ENCODE measurements at regions not wholly inside any gene's neighbourhood (a gene's known extent, or its start where the extent isn't known, plus 50 kb on each side); places are given as distances from the start of the nearest gene placed in this dataset.

- Histone ChIP-seq H3K79me2 (replicated peaks; ENCODE audit: insufficient read depth) (no peaks in the 10 kb centered on the region), H3K4me1 (ENCODE audit: insufficient read depth) (peaks cover 12% of the 10 kb centered on the region; the same call in 1 of the 2 replicates), H3F3A (replicated peaks; ENCODE audit: low read depth) (0 out of 2 replicates have a peak, but pooled peaks cover 4% of the 10 kb centered on the region), H3K27ac (ENCODE audit: low read depth) (no peak overlapping the region), H3K9me2 (ENCODE audit: insufficient read depth) (peaks cover 6% of the 10 kb centered on the region), H3K4me2 (no peak overlapping the region), H3K27me3 (ENCODE audit: insufficient read depth) (no peaks in the 10 kb centered on the region), H3K4me3 (no peak overlapping the region), H3K36me3 (ENCODE audit: insufficient read depth) (no peaks in the 10 kb centered on the region), H4K20me1 (replicated peaks; ENCODE audit: insufficient read depth) (no peaks in the 10 kb centered on the region), H2AFZ (peak overlapping the region; percentile 33; the same call in 1 of the 2 replicates)
- H3K36me3 Mint-ChIP-seq (ENCODE audit: low read depth): no peaks in the 10 kb centered on the region
- no peak overlapping the region for H3K27ac Mint-ChIP-seq
- no peak for DNase-seq (ENCODE audit: low spot score)
- H3K9me3 Mint-ChIP-seq: no peaks in the 10 kb centered on the region
- H3K4me1 Mint-ChIP-seq: peaks cover 4% of the 10 kb centered on the region
- H3K27me3 Mint-ChIP-seq (ENCODE audit: insufficient read depth, low read depth, poor library complexity): peaks cover 12% of the 10 kb centered on the region
- ATAC-seq: no peak
- H3K4me3 Mint-ChIP-seq: no peak overlapping the region
- TF ChIP-seq CREB1 (CRISPR knock-in tag; IDR thresholded peaks at IDR 0.05; ENCODE audit: low read depth) (no peak), ZNF462 (CRISPR knock-in tag; IDR thresholded peaks at IDR 0.05) (no peak), POLR2AphosphoS5 (IDR thresholded peaks at IDR 0.05; ENCODE audit: low read depth) (no peak), NANOG (IDR thresholded peaks at IDR 0.05; ENCODE audit: borderline replicate concordance) (no peak), STAT1 (IDR thresholded peaks at IDR 0.05; ENCODE audit: unreplicated experiment) (no peak), ZNF331 (CRISPR knock-in tag; IDR thresholded peaks at IDR 0.05; ENCODE audit: low read depth) (no peak), EZH2 (IDR thresholded peaks at IDR 0.05; ENCODE audit: low read depth, unreplicated experiment) (no peak), REST (IDR thresholded peaks at IDR 0.05; ENCODE audit: unreplicated experiment) (no peak), ETS1 (IDR thresholded peaks at IDR 0.05) (no peak), ZNF114 (CRISPR knock-in tag; IDR thresholded peaks at IDR 0.05) (no peak), JUNB (IDR thresholded peaks at IDR 0.05; ENCODE audit: unreplicated experiment) (no peak), EZH2phosphoT487 (IDR thresholded peaks at IDR 0.05; ENCODE audit: unreplicated experiment) (no peak)
- TF ChIP-seq, protein P1, sequence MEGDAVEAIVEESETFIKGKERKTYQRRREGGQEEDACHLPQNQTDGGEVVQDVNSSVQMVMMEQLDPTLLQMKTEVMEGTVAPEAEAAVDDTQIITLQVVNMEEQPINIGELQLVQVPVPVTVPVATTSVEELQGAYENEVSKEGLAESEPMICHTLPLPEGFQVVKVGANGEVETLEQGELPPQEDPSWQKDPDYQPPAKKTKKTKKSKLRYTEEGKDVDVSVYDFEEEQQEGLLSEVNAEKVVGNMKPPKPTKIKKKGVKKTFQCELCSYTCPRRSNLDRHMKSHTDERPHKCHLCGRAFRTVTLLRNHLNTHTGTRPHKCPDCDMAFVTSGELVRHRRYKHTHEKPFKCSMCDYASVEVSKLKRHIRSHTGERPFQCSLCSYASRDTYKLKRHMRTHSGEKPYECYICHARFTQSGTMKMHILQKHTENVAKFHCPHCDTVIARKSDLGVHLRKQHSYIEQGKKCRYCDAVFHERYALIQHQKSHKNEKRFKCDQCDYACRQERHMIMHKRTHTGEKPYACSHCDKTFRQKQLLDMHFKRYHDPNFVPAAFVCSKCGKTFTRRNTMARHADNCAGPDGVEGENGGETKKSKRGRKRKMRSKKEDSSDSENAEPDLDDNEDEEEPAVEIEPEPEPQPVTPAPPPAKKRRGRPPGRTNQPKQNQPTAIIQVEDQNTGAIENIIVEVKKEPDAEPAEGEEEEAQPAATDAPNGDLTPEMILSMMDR (conservative IDR thresholded peaks at IDR 0.05; ENCODE audit: low read depth in 2 of 2): no peak
Measured at GRCh38 chr1:229148743-229149142, 122.2 kb upstream of the RAB4A start.

Measured in GM23338 (cell line).